HG03039 (cell line): ENCODE measurements at regions not wholly inside any gene's neighbourhood (a gene's known extent, or its start where the extent isn't known, plus 50 kb on each side); places are given as distances from the start of the nearest gene placed in this dataset.
"Not testable (repeated sequence)": the region's sequence is repeated elsewhere in the genome, so short reads cannot be mapped to it uniquely, and the experiment has no call there.

Experiments
- ATAC-seq: cut with Tn5 transposase; IDR thresholded peaks from one replicate; pipeline ENCODE4 v1.9.1; 2021; ENCODE audit warnings: mild to moderate bottlenecking, moderate library complexity; ENCODE audit not compliant: unreplicated experiment

- no peak for ATAC-seq
Observed at GRCh38 chr3:110900576-110900975, 171.0 kb upstream of the NECTIN3 start.

GRCh38 chr3:110901536-110901935 is 170.1 kb upstream of the NECTIN3 start:
- ATAC-seq = no peak

GRCh38 chr3:110902453-110903085 is 169.0 kb upstream of the NECTIN3 start:
- no peak for ATAC-seq

- ATAC-seq = no peak
Observed at GRCh38 chr3:110903771-110904519, 167.7 kb upstream of the NECTIN3 start.

- no peak for ATAC-seq
Observed at GRCh38 chr3:110904520-110904890, 167.1 kb upstream of the NECTIN3 start.

GRCh38 chr3:110905121-110905520 is 166.5 kb upstream of the NECTIN3 start:
- ATAC-seq = no peak

- no peak for ATAC-seq
Observed at GRCh38 chr3:110909839-110910238, 161.8 kb upstream of the NECTIN3 start.

- no peak for ATAC-seq
Observed at GRCh38 chr3:110910346-110910955, 161.2 kb upstream of the NECTIN3 start.

- no peak for ATAC-seq
Observed at GRCh38 chr3:110918963-110919362, 152.7 kb upstream of the NECTIN3 start.

- no peak for ATAC-seq
Observed at GRCh38 chr3:110925798-110926197, 145.8 kb upstream of the NECTIN3 start.

- no peak for ATAC-seq
Observed at GRCh38 chr3:110928016-110928662, 143.5 kb upstream of the NECTIN3 start.

- no peak for ATAC-seq
Observed at GRCh38 chr3:110929816-110930215, 141.8 kb upstream of the NECTIN3 start.

- no peak for ATAC-seq
Observed at GRCh38 chr3:110932567-110932966, 139.0 kb upstream of the NECTIN3 start.

- no peak for ATAC-seq
Observed at GRCh38 chr3:110933821-110934426, 137.7 kb upstream of the NECTIN3 start.

GRCh38 chr3:110938629-110939028 is 133.0 kb upstream of the NECTIN3 start:
- ATAC-seq = no peak

GRCh38 chr3:110940055-110940454 is 131.6 kb upstream of the NECTIN3 start:
- no peak for ATAC-seq

GRCh38 chr3:110944782-110945181 is 126.8 kb upstream of the NECTIN3 start:
- ATAC-seq = no peak

GRCh38 chr3:110946810-110947209 is 124.8 kb upstream of the NECTIN3 start:
- ATAC-seq = no peak

- not testable (repeated sequence) for ATAC-seq
Observed at GRCh38 chr3:110949194-110949593, 122.4 kb upstream of the NECTIN3 start.

- ATAC-seq = no peak
Observed at GRCh38 chr3:110955301-110955880, 116.2 kb upstream of the NECTIN3 start.

GRCh38 chr3:110956081-110956480 is 115.5 kb upstream of the NECTIN3 start:
- ATAC-seq = no peak
